OCI-LY1 (cell line): ENCODE measurements at regions not wholly inside any gene's neighbourhood (a gene's known extent, or its start where the extent isn't known, plus 50 kb on each side); places are given as distances from the start of the nearest gene placed in this dataset.

Experiments used
- H2AFZ ChIP-seq: fragments of 200-600 bp; sonication (generic), shearing (Covaris generic); 2 replicates; pipeline ENCODE4 v1.6.0; 2014; ENCODE audit warnings: antibody characterized with exemption, mild to moderate bottlenecking, low read length
- H3F3A ChIP-seq: fragments of 200-600 bp; sonication (generic), shearing (Covaris generic); 2 replicates; pipeline ENCODE4 v1.6.0; 2014; ENCODE audit warnings: mild to moderate bottlenecking, antibody characterized with exemption, low read length, moderate library complexity; ENCODE audit not compliant: insufficient read depth
- H3K27ac ChIP-seq: fragments of 200-600 bp; sonication (generic); 2 replicates; pipeline ENCODE4 v1.5.1; 2014; ENCODE audit warnings: low read length, mixed run types, mild to moderate bottlenecking, low read depth; ENCODE audit not compliant: poor library complexity, severe bottlenecking
- H3K27me3 ChIP-seq: fragments of 200-600 bp; sonication (generic); 2 replicates; pipeline ENCODE4 v1.6.0; 2014; ENCODE audit warnings: antibody characterized with exemption, mild to moderate bottlenecking, low read length, moderate library complexity; ENCODE audit not compliant: insufficient read depth
- H3K36me3 ChIP-seq: fragments of 200-600 bp; sonication (generic); 2 replicates; pipeline ENCODE4 v1.6.1; 2014; ENCODE audit warnings: mild to moderate bottlenecking, antibody characterized with exemption, low read length, moderate library complexity, mixed read lengths; ENCODE audit not compliant: insufficient read depth
- H3K4me1 ChIP-seq: fragments of 200-600 bp; sonication (generic); 2 replicates; pipeline ENCODE4 v1.5.1; 2014; ENCODE audit warnings: mild to moderate bottlenecking, low read length, moderate library complexity; ENCODE audit not compliant: insufficient read depth, severe bottlenecking
- H3K4me2 ChIP-seq: fragments of 200-600 bp; sonication (generic), shearing (Covaris generic); 2 replicates; pipeline ENCODE4 v1.6.1; 2014; ENCODE audit warnings: low read length
- H3K4me3 ChIP-seq: fragments of 200-600 bp; sonication (generic); 2 replicates; pipeline ENCODE4 v1.5.1; 2014; ENCODE audit warnings: low read length, low read depth, mild to moderate bottlenecking, mixed read lengths; ENCODE audit not compliant: poor library complexity, severe bottlenecking
- H3K79me2 ChIP-seq: fragments of 200-600 bp; shearing (Covaris generic); 2 replicates; pipeline ENCODE4 v1.6.1; 2016; ENCODE audit warnings: mixed run types, low read length, mixed read lengths; ENCODE audit not compliant: insufficient read depth
- H3K9ac ChIP-seq: fragments of 200-600 bp; sonication (generic), shearing (Covaris generic); 2 replicates; pipeline ENCODE4 v1.6.1; 2014; ENCODE audit warnings: mild to moderate bottlenecking, low read length, mixed read lengths
- H3K9me2 ChIP-seq: fragments of 200-600 bp; sonication (generic), shearing (Covaris generic); 2 replicates; pipeline ENCODE4 v1.6.1; 2014; ENCODE audit warnings: low read depth, mild to moderate bottlenecking, low read length, mixed read lengths
- H3K9me3 ChIP-seq: fragments of 200-600 bp; shearing (Covaris generic); 2 replicates; pipeline ENCODE4 v1.6.1; 2014; ENCODE audit warnings: low read length, mixed read lengths
- H4K20me1 ChIP-seq: fragments of 200-600 bp; sonication (generic), shearing (Covaris generic); 2 replicates; pipeline ENCODE4 v1.6.0; 2016; ENCODE audit warnings: mild to moderate bottlenecking, low read length; ENCODE audit not compliant: insufficient read depth
- CTCF ChIP-seq: fragments of 200-600 bp; sonication (generic), shearing (Covaris generic); IDR thresholded peaks from 2 replicates; pipeline ENCODE4 v1.5.1; 2017; ENCODE audit warnings: mild to moderate bottlenecking, antibody characterized with exemption, low read length, moderate library complexity, mixed read lengths
- EZH2 ChIP-seq: fragments of 200-600 bp; sonication (generic), shearing (Covaris generic); IDR thresholded peaks from 2 replicates; pipeline ENCODE4 v1.8.0; 2017; ENCODE audit warnings: borderline replicate concordance, mixed run types, mild to moderate bottlenecking, antibody characterized with exemption, low read length, moderate library complexity, mixed read lengths

GRCh38 chrY:18966001-18966400 lies 192.5 kb upstream of the HSFY2 start:
- no peaks in the 10 kb centered on the region for H3K27me3 ChIP-seq
- TF ChIP-seq EZH2 (no peak), CTCF (no peak)
- H3K36me3 ChIP-seq: no peaks in the 10 kb centered on the region
- H3K4me3 ChIP-seq: no peak overlapping the region
- H3F3A ChIP-seq: no peaks in the 10 kb centered on the region
- H3K9me2 ChIP-seq: no peaks in the 10 kb centered on the region
- no peak overlapping the region for H3K27ac ChIP-seq
- no peaks in the 10 kb centered on the region for H4K20me1 ChIP-seq
- no peaks in the 10 kb centered on the region for H3K4me1 ChIP-seq
- no peak overlapping the region for H3K9ac ChIP-seq
- no peaks in the 10 kb centered on the region for H3K79me2 ChIP-seq
- H2AFZ ChIP-seq: no peak overlapping the region
- H3K9me3 ChIP-seq: no peaks in the 10 kb centered on the region
- H3K4me2 ChIP-seq: no peak overlapping the region

GRCh38 chrY:18958846-18959245 lies 185.3 kb upstream of the HSFY2 start:
- no peaks in the 10 kb centered on the region for H3K9me2 ChIP-seq
- no peak overlapping the region for H2AFZ ChIP-seq
- TF ChIP-seq EZH2 (no peak), CTCF (no peak)

GRCh38 chrY:18951657-18952435 lies 178.3 kb upstream of the HSFY2 start:
- Histone ChIP-seq H3K79me2 (no peaks in the 10 kb centered on the region), H3K9me2 (no peaks in the 10 kb centered on the region), H3K27ac (no peak overlapping the region), H4K20me1 (no peaks in the 10 kb centered on the region), H3K9me3 (no peaks in the 10 kb centered on the region), H3K27me3 (no peaks in the 10 kb centered on the region), H2AFZ (no peak overlapping the region), H3K4me3 (no peak overlapping the region), H3K4me1 (no peaks in the 10 kb centered on the region), H3K36me3 (no peaks in the 10 kb centered on the region), H3K4me2 (no peak overlapping the region), H3F3A (no peaks in the 10 kb centered on the region), H3K9ac (no peak overlapping the region)
- TF ChIP-seq CTCF (no peak), EZH2 (no peak)

More at GRCh38 chrY:18958846-18959245, 185.3 kb upstream of the HSFY2 start:
- no peaks in the 10 kb centered on the region for H3K4me1 ChIP-seq
- no peaks in the 10 kb centered on the region for H3K36me3 ChIP-seq
- no peak overlapping the region for H3K9ac ChIP-seq
- H4K20me1 ChIP-seq: no peaks in the 10 kb centered on the region
- no peak overlapping the region for H3K27ac ChIP-seq
- no peaks in the 10 kb centered on the region for H3K79me2 ChIP-seq
- no peaks in the 10 kb centered on the region for H3K27me3 ChIP-seq
- H3K4me2 ChIP-seq: no peak overlapping the region
- no peak overlapping the region for H3K4me3 ChIP-seq
- no peaks in the 10 kb centered on the region for H3F3A ChIP-seq
- no peaks in the 10 kb centered on the region for H3K9me3 ChIP-seq
